Posterior cingulate gyrus (tissue), 11 donors: ENCODE measurements at regions not wholly inside any gene's neighbourhood (a gene's known extent, or its start where the extent isn't known, plus 50 kb on each side); places are given as distances from the start of the nearest gene placed in this dataset.

Experiments used
- DNase-seq, 10 donors: peaks; one replicate each; pipeline versions ENCODE4 v3.0.0 to v3.0.0-alpha.2; 2020 to 2021; ENCODE audit warnings: mixed read lengths in 3 of 10
- intact Hi-C: fragments of 100-400 bp; cut with DNase I; formaldehyde crosslinking; loops from one replicate; pipeline ENCODE4 v1.15.1; 2023

- no peak for DNase-seq
- intact Hi-C loops, result no loop called here
Observed at GRCh38 chr5:18968966-18969365, 1019.0 kb downstream of the CDH18 start.

DNA sequence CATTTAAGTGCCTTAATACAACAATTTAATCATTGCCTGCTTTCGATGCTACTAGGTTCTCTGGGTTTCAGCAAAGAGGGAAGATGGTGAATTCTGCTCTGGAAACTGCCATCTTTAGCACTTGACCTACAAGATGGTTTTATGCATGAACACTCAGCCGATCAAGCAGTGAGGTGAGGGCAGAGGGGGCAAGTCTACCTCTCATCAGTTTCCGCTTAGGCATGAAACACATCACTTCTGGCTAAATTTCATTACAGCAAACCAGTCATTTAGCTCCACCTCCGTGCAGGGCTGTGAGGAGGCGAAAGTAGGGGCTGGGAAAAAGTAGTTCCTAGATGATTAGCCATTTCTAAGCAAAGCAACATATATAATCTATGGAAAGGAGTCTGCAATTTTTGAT lies 1018.0 kb downstream of the CDH18 start:
- peak in 1 of 10 donors; percentile 13 for DNase-seq
- intact Hi-C loops, result no loop called here

- intact Hi-C loops, result no loop called here
- no peak for DNase-seq
Observed at GRCh38 chr5:18972177-18972576, 1015.8 kb downstream of the CDH18 start.

- intact Hi-C loops, result no loop called here
- DNase-seq, result no peak
Observed at GRCh38 chr5:18975624-18976023, 1012.4 kb downstream of the CDH18 start.

DNA sequence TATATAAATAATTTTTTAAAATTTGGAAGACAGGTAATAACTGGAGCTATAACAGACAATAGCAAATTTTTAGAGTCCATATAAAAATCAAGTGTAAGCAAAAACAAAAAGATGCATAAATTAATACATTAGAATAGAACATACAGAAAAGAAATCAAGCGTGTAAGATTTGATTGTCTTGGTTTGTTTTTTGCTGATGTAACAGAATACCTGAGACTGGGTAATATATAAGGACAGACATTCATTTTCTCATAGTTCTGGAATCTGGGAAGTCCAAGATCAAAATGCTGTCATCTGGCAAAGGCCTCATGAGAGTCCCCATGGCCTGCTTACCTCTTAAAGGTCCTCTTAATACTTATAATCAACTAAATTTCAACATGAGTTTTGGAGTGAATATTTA lies 1010.1 kb downstream of the CDH18 start:
- intact Hi-C loops, result no loop called here
- DNase-seq, result no peak

GRCh38 chr5:18984559-18985080 lies 1003.4 kb downstream of the CDH18 start:
- DNase-seq, result no peak
- intact Hi-C loops, result no loop called here

GRCh38 chr5:18985171-18985758 lies 1002.7 kb downstream of the CDH18 start:
- intact Hi-C loops, result no loop called here
- DNase-seq, result no peak

- intact Hi-C loops, result no loop called here
- DNase-seq, result no peak
Observed at GRCh38 chr5:18987101-18987500, 1000.9 kb downstream of the CDH18 start.

DNA sequence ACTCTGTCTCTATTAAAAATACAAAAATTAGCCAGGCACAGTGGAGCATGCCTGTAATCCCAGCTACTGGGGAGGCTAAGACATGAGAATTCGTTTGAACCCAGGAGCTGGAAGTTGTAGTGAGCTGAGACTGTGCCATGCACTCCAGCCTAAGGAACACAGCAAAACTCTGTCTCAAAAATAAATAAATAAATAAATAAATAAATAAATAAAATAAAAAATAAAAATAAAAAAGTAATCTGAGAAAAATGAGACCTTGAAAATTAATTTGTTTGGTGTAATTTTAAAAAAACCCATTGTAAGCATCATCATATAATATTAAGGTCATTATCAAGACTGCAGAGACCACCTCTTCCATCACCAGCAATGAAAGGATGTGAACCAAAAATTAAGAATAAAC lies 997.1 kb downstream of the CDH18 start:
- intact Hi-C loops, result no loop called here
- no peak for DNase-seq

DNA sequence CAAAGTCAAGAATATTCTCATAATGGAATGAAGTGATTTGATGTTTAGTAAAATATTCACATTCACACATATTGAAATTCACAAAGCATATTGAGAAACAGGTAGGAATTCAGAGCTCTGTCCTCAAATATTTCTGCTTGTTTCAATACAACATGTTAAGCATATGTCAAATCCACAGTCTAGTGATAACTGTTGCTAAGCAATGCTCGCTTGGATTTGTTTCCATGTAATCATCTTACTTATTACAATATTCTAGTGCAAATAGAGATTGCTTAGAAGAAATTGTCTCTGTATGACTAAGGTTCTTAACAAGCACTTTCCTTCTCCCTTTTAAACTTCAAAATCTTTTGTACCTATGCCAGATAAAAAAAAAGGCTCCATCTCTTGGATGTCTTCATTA lies 995.7 kb downstream of the CDH18 start:
- intact Hi-C loops, result no loop called here
- DNase-seq, result no peak

GRCh38 chr5:18999478-18999877 lies 988.5 kb downstream of the CDH18 start:
- DNase-seq, result no peak
- intact Hi-C loops, result no loop called here

- DNase-seq, result no peak
- intact Hi-C loops, result no loop called here
Observed at GRCh38 chr5:19001054-19001453, 986.9 kb downstream of the CDH18 start.

- intact Hi-C loops, result no loop called here
- DNase-seq, result no peak
Observed at GRCh38 chr5:19001539-19001938, 986.5 kb downstream of the CDH18 start.

DNA sequence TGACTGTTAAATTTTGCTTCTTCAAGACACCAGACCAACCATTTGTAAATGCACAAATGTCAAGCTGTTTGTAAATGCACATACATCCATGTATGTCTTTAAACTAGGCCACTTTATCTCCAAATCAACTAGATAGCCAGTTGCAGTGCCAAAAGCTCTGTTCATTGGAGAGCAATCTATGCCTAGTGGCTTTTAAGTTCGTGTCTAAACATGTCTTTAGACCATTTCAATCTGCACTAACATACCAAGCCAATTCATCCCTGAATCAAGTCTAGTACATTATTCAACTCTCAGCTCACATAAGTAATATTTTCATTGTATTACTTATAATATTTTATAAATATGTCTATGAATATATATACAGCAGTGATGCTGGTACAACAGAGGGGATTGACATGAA lies 985.9 kb downstream of the CDH18 start:
- intact Hi-C loops, result no loop called here
- DNase-seq, result no peak

- intact Hi-C loops, result no loop called here
- DNase-seq, result no peak
Observed at GRCh38 chr5:19018822-19019221, 969.2 kb downstream of the CDH18 start.

GRCh38 chr5:19031491-19031890 lies 956.5 kb downstream of the CDH18 start:
- intact Hi-C loops, result no loop called here
- no peak for DNase-seq

- DNase-seq, result no peak
- intact Hi-C loops, result no loop called here
Observed at GRCh38 chr5:19035816-19036215, 952.2 kb downstream of the CDH18 start.

DNA sequence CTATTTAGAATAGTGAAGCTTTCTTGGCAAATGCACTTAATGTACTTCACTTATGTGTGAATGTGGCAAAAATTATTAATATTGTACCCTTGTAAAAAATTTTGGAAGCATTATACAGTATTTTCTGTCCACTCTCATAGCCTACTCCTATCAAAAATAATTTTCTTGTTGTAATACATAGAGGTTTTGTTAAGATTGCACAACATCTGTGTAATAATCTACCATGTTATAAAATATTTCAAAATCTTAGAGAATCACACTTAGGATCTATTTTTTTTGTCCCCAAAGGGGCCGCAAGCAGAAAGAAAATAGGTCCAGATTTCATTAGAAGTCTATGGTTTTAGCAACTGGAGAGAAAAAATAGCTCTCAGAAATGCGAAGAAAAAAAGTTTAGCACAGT lies 945.9 kb downstream of the CDH18 start:
- intact Hi-C loops, result no loop called here
- no peak for DNase-seq

DNA sequence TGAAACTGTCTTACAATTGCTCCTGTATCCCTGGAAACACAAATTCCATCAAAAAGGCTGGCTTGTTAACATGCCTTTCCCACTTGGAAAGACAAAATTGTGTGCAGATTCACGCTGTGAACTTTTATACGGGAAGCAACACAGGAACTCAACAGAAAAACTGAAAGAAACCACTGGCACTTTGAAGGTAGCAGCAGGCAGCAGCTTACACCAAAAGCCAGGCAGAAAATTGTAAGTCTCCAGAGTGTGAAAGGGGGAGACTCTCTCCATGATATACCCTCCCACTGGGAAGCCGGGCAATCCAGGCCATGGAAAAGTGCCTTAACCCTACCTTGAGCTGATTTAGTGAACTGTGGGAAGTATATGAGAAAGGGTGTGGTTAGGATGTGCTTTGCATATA lies 943.7 kb downstream of the CDH18 start:
- intact Hi-C loops, result no loop called here
- DNase-seq, result no peak

DNA sequence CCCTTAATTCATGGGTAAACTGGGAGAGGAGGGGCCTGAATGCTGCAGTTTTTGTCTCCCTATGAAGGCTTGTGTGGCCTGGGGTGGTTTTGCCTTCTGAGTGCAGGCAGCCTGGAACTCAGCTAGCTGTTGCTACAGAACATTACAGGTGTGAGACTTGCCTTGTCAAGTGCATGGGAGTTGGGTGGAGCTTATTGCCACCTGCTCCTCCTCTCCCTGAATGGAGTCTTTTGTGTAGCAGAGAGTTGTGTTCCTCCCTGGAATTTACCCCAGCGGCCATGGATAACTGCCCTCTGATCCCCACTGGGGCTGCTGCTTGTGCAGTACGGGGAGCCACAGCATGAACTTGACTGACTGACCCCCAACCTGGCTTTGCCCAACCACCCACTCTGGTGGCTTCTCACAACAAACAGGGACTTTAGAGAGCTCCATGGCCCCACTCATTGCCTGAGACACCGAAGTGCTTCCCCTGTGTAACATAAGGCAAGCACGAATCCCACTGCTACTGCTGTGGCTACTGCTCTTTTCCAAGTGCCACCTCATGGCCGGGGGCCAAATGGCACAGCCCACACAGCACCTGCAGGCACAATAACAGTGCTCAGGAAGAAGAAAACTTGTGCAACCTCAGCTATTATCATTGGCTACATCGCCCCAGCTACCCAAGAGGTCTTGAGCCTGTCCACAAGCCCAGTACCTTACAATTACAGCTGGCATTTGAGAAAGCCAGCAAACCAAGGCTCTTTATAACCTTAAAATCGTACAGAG lies 942.9 kb downstream of the CDH18 start:
- intact Hi-C loops, result no loop called here
- no peak for DNase-seq

DNA sequence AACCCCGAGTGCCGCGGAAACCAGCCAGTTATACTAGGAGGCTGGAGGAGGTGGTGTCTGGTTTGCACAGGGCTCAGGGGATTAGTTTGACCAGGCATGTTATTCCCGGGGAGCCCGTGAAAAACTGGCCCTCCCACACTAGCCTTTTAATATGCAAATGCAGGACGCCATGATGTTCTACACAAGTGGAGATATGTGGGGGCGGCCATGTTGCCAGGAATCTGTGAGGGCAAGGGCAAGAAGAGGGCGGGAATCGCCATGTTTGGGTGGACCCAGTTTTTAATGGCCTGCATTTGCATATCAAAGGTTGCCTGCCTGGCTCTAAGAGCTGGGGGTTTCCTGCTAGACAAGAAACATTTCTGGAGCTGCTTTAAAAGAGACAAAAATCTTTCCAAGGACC lies 940.7 kb downstream of the CDH18 start:
- intact Hi-C loops, result no loop called here
- DNase-seq, result no peak

DNA sequence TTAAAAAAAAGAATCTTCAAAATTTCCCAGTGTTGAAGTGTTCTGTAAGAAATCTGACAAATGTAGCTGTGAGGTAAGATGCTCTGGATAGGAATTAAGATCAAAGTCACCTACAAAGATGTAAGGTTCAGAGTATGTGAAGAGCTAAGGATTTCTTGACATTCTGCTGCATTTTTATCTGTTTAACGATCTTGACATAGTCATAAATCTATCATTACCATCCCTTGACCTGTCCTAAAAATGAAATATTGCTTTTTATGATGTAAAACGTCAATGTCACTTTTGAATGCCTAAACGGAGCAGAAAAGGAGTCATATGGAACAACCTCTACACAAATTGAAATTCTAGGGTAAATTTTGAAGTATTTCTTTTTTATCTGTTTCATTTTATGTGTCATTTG lies 939.3 kb downstream of the CDH18 start:
- DNase-seq, result no peak
- intact Hi-C loops, result no loop called here
